Duodenal mucosa (tissue), 2 donors: ENCODE measurements at regions not wholly inside any gene's neighbourhood (a gene's known extent, or its start where the extent isn't known, plus 50 kb on each side); places are given as distances from the start of the nearest gene placed in this dataset.

Experiments used
- H3K27ac ChIP-seq: one replicate; pipeline ENCODE4 v1.7.0; 2013; ENCODE audit warnings: low read depth, low read length
- H3K27me3 ChIP-seq, 2 donors: one replicate each; pipeline ENCODE4 v1.7.0; 2013; ENCODE audit warnings: low read length in 2 of 2, control low read depth in 1 of 2; ENCODE audit not compliant: insufficient read depth in 2 of 2, control insufficient read depth in 1 of 2
- H3K36me3 ChIP-seq, 2 donors: one replicate each; pipeline ENCODE4 v1.7.0; 2013; ENCODE audit warnings: low read length in 2 of 2, control low read depth in 1 of 2; ENCODE audit not compliant: insufficient read depth in 2 of 2, control insufficient read depth in 1 of 2
- H3K4me1 ChIP-seq, 2 donors: one replicate each; pipeline ENCODE4 v1.7.0; 2013; ENCODE audit warnings: low read length in 2 of 2, control low read depth in 1 of 2; ENCODE audit not compliant: insufficient read depth in 2 of 2, control insufficient read depth in 1 of 2
- H3K4me3 ChIP-seq, 2 donors: one replicate each; pipeline ENCODE4 v1.7.0; 2013; ENCODE audit warnings: low read length in 2 of 2, low read depth in 1 of 2
- H3K9ac ChIP-seq, 2 donors: one replicate each; pipeline ENCODE4 v1.7.0; 2013; ENCODE audit warnings: low read length in 2 of 2, low read depth in 1 of 2
- H3K9me3 ChIP-seq, 2 donors: one replicate each; pipeline ENCODE4 v1.7.0; 2013; ENCODE audit warnings: low read length in 2 of 2, control low read depth in 1 of 2; ENCODE audit not compliant: control insufficient read depth in 1 of 2

DNA sequence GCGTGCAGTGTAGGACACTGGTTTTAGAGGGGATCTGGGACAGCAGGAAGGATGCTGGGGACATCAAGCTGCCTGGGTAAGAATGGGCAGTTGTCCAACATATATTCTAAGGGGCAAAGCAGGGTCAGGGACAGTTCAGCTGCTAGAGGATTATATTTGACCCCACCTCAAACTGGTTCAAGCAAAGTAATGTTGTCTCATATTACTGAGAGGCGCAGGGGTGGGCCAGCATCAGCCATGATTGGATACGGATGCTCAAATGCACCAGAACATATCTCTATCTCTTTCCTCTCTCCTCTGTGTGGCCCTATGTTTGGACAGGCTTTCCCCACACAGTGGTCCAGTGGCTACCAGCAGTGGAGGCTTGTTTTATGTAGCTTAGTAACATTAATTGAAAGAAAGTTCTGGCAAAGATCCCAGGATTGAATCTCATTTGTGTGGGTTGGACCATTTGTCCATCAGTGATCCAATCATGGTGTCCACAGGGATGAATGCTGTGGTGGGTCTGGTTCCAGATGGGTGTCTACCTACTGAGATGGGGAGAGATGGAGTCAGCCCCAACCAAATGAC is 49.8 kb upstream of the RGMA start:
- H3K9ac ChIP-seq: no peak overlapping the region
- H3K4me3 ChIP-seq: no peak overlapping the region

More for the DNA sequence above, 49.8 kb upstream of the RGMA start:
- H3K4me1 ChIP-seq: no peaks in the 10 kb centered on the region
- H3K9me3 ChIP-seq: no peaks in the 10 kb centered on the region
- H3K27me3 ChIP-seq: peaks cover 0 to 3% of the 10 kb centered on the region in 2 donors
- no peak overlapping the region for H3K27ac ChIP-seq
- H3K36me3 ChIP-seq: no peaks in the 10 kb centered on the region
